ENCODE measurements at regions not wholly inside any gene's neighbourhood (a gene's known extent, or its start where the extent isn't known, plus 50 kb on each side); places are given as distances from the start of the nearest gene placed in this dataset.
"Not testable (repeated sequence)": the region's sequence is repeated elsewhere in the genome, so short reads cannot be mapped to it uniquely, and the experiment has no call there.

DNA sequence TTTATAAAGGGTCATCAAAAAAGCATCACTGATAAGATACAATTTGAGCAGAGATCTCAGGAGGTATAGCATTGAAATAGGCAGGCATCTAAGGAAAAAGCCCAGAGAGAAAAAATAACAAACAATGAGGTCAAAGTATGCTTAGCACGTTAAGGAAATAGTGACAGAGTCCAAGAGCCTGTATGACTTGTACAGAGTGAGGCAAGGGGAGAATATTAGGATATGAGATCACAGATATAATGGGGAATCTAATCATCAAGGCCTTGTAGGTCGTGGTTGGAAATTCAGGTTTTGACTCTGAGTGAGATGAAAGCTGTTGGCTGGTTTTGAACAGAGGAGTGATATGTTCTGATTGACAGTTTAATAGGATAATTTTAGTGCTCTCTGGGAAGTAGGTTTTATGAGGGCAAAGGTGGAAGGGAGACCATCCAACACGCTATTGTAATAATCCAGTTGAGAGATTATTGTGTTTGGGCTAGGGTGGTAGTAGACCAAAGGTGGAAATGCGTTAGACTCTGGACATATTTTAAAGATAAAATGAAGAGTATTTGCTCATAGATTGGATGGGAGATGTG, 644.6 kb upstream of the TMPRSS15 start:
- DNase-seq (ENCODE audit: low read depth, low spot score) = no peak

DNA sequence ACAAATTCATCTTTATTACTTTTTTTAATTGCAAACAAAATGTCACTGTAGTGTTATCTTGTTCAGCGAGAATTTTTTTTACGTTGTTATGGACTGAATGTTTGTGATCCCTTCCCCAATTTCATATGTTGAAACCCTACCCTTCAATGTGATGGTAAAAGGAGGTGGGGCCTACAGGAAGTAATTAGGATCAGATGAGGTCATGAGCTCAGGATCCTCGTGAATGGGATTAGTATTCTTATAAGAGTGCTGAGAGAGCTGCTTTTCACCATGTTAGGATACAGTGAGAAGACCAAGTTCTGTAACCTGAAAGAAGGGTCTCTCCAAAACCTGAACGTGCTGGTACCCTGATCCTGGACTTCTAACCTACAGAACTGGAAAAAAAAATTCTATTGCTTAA, 646.0 kb upstream of the TMPRSS15 start:
- no peak for DNase-seq (ENCODE audit: low read depth, low spot score)

DNA sequence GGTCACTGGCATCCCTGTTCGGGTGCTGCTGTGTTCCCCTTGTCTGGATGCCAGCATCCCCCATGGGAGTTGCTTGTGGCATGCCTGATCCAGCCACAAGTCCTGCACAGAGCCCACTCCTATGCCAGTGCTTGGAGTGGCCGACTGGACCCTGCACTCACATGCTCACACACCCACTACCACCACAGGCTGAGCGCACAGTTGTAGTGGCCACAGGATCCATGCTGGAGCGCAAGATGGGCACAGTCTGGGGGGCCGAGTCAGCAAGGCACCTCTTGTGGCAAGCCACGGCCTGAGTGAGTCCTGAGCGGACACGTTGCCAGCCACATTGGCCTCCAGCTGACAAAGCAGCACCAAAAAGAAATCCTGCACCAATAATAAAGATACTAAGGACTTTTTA, 661.6 kb upstream of the TMPRSS15 start:
- no peak for DNase-seq (ENCODE audit: low read depth, low spot score)

DNA sequence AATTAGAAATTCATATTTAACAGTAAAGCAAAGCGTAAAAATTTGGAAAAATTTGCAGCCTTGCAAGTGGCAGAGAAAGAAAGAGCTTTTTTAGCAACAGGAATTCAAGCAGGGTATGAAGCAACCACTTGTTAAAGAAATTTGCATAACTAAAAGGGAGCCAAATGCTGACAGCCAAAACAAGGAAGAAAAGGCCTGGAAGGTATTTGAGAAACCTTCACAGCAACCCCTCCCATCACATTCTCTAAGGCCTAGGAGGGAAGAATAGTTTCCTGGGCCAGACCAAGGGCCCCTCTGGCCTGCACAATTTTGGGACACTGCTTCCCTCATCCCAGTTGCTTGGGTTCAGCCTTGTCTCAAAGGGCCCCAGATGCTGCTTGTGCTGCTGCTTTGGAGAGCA, 672.4 kb upstream of the TMPRSS15 start:
- DNase-seq (ENCODE audit: low read depth, low spot score) = peak; percentile 69

DNA sequence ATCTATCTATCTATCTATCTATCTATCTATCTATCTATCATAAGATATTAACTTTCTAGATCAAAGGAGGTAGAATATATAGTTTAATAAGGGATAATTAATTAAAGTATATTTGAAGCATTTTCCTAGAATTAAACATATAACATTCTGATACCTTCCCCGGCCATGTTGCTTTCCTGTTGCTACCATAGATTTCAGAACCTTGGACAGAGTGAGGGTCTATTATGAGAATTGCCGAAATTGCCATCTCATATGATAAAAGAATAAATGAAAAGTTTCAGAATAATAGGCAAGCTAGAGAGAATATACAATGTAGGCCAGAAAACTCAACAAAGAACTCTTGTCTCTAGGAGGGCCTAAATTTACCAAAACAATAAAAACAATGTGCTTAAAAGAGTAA, 706.1 kb upstream of the TMPRSS15 start:
- DNase-seq (ENCODE audit: low read depth, low spot score) = no peak

DNA sequence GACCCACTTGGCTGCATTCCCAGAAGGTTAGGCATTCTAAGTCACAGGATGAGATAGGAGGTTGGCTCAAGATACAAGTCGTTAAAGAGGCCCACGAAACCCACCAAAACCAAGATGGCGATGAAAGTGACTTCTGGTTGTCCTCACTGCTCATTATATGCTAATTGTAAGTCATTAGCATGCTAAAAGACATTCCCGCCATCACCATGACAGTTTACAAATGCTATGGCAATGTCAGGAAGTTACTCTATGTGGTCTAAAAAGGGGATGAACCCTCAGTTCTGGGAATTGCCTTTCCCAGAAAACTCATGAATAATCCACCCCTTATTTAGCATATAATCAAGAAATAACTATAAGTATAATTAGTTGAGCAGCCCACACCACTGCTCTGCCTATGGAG, 715.7 kb upstream of the TMPRSS15 start:
- DNase-seq (ENCODE audit: low read depth, low spot score) = peak; percentile 17

DNA sequence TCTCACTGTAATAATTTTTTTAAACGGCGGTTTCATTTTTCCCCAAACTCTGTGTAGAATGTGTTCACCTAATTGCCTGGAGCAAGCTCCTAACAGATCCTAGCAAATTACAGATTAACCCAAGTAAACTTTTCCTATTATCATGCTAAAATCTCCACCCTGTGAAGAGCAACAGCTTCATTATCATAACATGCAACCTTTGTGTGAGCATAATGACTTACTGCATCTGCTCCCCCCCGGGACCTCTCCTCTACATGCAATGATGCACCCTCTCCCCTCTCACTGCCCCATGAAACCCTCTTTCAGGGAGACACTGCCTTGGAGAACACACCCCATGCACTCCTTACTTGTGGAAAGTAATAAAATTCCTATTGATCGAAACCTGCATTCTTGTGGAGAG, 717.0 kb upstream of the TMPRSS15 start:
- DNase-seq (ENCODE audit: low read depth, low spot score) = peak; percentile 49

DNA sequence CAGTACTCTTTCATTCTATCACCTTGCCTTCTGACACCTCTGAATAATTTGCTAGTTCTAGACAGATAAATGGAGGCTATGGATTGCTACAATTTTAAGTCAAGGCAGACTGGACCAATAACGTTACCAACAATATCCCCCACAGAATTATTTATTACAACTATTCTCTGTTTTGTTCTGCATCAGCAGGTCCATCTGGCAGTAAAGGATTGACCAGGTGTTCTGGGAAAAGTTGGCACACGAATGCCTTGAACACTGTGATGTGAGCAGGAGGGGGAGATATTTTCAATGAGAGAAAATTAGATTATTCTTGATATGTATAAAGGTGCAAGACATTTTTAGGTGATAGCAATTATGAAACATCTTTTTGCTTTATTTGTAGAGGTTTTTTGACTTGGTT, 718.8 kb upstream of the TMPRSS15 start:
- DNase-seq (ENCODE audit: low read depth, low spot score) = no peak

DNA sequence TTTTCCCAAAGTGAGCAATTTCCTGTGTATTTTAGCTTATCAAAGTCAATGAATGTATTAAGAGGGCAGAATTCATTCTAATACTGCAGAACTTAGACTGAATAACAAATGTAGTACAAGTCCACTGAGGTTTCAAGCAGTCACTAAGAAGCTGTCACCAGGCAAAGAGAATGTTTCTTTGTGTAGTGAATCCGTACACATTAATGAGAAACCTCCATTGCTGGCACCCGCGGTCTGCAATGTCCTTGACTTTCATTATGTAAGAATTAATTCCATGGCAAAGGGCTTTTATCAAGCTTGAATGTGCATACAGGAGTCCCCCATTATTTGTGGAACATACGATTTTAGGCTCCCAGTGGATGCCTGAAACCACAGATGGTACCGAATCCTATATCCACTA, 719.5 kb upstream of the TMPRSS15 start:
- DNase-seq (ENCODE audit: low read depth, low spot score) = no peak

DNA sequence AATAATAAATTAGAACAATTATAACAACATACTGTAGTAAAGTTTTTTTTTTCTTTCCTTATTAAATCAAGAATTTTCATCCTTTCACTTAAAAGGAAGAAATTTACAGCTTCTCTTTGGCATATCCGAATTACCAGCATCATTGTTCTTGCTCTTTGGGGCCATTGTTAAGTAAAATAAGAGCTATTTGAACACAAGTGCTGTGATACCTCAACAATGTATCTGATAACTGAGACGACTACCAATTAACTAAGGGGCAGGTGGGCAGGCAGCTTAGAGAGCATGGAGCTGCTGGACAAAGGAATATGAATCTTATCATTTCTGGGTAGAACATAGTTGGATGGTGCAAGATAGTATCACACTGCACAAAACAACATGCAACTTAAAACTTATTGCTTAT, 719.9 kb upstream of the TMPRSS15 start:
- no peak for DNase-seq (ENCODE audit: low read depth, low spot score)

DNA sequence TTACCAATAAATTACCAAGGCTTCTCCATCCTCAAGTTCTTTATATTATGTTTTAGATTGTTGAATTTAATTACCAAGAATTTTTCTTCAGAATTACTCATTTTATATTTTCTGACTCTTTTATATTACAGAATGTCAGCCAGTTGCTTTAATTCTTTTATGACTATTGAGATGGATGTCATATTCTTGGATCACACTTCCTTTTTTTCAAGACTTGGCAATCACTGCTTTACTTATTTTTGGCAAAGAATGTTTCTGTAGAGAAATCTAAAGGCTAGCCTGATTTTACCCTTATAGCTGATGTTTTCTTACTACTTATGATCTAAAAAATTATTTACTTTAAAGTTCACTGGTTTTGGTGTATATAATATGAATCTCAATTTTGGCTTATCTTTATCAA, 721.1 kb upstream of the TMPRSS15 start:
- DNase-seq (ENCODE audit: low read depth, low spot score) = no peak

DNA sequence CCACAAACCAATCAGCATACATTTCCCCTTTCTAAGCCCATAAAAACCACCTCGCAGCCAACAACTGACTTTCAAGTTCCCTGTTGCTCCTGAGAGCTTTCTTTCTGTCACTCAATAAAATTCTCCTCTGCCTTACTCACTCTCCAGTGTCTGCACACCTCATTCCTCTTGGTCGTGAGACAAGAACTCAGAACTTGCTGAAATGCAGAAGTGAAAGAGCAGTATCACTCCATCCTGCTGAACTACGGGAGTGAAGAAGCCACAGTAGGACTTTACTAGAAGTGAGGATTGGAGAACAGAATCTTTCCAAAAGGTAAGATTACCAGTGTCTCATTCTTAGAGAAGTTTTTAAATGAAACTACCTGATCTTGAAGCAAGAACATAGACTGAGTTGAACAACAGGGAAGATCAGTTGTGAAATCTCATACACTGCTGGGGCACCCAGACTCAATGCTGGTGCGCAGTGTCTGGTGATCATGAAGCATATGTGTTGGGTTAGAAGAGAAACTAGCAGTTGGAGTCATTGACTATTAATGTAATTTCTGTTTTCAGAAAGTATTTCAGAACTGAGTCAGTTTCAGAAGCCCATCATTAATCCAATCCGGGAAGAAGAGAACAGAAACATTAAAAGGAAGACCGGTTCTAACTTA, 726.9 kb upstream of the TMPRSS15 start:
- no peak for DNase-seq (ENCODE audit: low read depth, low spot score)

DNA sequence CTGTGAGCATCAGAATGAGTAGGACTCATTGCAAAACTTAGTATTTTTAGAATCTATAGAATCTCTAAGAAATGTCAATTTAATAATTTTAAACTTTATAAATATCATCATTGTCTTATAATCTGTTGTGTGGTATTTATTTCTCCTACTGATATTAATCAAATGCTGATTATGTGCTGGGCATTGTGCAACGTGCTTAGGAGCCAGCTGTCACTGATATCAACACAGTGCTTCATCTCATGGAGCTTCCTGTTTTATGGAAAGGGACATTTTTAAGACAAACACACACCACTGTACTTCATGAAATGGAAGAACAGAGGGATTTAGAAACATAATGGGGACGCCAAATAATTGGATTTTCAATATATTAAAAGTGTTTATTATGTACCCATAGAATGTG, 737.9 kb upstream of the TMPRSS15 start:
- DNase-seq (ENCODE audit: low read depth, low spot score) = no peak

DNA sequence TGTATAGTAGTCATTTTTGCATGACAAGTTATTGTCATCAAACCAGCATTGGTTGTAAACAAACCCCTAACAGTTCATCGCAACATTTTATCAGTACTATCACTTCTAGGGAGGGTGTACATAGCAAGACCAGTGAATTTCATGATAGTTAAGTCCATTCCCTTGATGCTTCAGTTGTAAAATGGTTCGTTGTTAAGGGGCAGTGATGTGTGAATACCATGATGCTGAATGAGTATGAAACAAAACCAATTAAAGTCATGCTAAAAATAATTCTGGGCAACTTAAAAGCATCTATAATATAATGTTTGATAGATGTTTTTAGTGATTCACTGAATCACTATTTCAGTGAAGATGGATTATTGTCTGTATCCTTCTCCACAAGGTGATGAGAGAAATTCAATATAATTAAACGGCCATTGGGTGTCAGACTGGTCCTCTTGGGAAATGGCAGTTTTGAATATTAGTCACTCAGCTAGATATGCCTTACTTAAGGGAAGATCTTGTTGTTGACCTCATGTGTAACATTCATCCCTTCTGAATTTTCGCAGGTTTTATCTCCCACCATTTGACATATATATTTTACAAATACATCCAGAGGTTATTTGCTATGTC, 742.2 kb upstream of the TMPRSS15 start:
- no peak for DNase-seq (ENCODE audit: low read depth, low spot score)

DNA sequence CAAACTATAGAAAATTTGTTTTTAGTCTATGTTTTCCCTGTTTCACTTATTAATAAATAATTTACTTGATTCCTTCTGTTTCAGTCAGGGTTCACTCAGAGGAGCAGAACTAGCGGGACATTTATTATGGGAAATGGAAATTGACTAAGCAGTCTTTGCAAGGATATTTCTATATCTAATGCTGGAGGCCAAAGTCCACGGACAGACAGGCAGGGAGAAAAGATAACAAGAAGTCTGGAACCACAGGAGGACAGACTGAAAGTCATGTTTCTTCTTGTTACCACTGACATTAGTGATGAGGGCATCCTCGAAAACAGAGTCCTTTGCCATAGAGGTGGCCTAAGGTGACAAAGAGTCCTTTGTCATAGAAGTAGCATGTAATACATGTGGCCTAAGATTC, 744.5 kb upstream of the TMPRSS15 start:
- DNase-seq (ENCODE audit: low read depth, low spot score) = no peak

DNA sequence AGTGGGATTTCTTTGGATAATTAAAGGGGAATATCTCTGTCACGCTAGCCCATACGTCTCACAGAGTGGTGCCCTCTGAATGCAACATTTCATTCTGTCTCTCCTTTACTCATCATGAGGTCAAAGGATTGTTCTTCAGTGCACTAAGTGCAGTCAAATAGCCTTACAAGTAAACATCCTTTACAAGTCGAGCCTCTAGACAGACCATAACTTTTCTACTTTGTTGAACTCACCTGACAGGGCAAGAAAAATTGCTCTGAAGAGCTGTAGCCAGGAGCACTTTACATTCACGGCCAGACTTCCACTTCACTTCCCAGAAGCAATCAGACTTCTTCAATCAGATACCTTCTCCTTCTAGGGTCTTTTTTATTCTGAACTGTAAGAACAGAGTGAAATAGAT, 768.0 kb upstream of the TMPRSS15 start:
- no peak for DNase-seq (ENCODE audit: low read depth, low spot score)

DNA sequence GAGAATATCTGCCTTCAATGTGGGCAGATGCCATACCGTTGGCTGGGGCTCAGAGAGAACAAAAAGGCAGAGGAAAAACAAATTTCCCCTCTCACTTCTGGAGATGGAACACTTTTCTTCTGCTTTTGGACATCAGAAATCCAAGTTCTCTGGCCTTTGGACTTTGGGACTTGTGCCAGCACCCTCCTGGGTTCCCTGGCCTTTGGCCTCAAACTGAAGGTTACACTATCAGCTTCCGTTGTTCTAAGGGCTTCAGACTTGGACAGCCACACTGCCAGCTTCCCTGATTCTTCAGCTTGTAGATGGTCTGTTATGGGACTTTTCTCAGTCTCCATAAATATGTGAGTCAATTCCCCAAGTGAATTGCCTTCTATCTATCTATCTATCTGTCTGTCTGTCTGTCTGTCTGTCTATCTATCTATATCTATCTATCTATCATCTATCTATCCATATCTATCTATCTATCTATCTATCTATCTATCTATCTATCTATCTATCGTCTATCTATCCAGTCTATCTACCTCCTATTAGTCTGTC, 778.1 kb upstream of the TMPRSS15 start:
- DNase-seq (ENCODE audit: low read depth, low spot score) = no peak

DNA sequence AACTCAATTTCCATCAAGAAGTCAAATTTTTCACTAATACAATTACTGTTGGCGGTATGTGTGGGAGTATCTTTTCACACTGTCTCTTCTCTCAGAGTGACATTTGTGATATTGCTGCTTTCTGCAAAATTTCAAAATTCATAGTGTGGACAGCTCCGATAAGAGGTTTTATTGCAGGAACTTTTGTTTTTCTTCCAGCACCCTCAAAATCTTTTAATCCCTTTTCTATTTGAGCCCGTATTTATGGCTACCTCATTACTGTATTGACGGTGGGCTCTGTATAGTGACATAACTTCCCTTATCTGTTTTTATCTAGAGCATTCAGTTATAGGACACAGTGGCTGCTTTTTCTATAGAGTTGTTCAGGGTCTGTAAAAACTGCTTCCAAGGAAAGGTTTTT, 794.4 kb upstream of the TMPRSS15 start:
- DNase-seq (ENCODE audit: low read depth, low spot score) = no peak

DNA sequence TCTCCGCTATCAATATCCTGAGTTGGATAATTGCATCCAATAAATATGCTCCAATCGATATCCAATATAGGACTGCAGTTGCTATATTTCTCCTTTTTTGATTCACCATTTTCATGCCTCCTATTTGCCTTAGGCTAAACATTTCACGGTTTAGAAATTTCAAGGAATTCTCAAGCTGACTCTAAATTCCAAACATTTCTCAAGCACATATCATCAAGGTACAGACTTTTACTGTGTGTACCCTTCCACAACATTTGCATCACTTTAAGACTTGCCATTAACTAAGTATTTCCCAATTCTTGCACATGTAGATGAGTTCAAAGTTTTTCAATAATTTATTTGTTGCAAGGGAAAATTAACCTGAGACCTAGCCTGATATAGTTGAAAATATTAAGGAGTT, 795.2 kb upstream of the TMPRSS15 start:
- no peak for DNase-seq (ENCODE audit: low read depth, low spot score)

DNA sequence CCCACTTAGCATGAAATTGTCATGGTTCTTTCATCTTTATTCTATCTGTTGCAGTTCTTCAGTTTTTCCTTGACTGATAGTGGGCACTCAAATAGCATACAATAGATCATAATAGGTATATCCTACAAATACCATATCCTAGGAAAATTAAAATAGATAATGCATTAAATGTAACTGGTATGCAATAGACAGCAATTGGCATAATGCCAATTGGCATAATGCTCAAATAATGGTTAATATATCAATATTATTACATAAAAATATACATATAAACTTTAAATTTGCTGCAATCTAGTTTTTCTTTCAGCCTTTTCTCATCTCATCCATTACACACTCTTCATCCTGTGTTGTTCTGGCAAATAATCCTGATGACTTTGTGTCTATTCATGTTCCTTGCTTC, 814.6 kb upstream of the TMPRSS15 start:
- no peak for DNase-seq (ENCODE audit: low read depth, low spot score)

DNA sequence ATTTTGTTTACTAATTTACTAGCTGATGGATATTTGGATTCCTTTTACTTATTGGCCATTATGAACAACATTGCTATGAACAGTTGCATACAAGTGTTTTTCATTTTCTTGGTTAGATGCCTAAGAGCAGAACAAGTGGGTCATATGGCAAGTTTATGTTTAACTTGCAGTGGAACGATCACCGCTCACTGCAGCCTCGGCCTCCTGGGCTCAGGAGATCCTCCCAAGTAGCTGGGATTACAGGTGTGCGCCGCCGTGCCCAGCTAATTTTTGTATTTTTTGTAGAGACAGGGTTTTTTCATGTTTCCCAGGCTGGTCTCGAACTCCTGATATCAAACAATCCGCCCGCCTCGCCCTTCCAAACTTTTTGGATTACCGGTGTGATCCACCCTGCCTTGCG, 820.5 kb upstream of the TMPRSS15 start:
- DNase-seq (ENCODE audit: low read depth, low spot score) = no peak

DNA sequence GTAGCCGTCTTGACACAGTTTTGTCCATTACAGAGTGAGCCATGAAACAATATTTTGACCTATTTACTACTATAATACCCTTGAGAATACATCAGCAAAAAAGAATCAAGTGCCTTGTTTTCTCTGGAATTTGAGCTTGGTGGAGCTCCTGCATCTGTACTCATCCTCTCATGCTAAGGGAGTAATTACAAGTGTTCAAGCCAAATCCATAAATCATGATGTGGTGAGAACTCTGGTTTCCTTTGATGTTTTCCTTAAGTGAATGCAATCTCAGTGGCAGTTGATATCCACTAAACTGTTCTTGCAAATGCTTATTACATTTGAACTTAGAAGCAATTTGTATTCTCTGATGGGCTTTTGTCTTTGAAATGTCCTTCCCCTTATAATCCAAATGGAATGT, 824.6 kb upstream of the TMPRSS15 start:
- no peak for DNase-seq (ENCODE audit: low read depth, low spot score)

DNA sequence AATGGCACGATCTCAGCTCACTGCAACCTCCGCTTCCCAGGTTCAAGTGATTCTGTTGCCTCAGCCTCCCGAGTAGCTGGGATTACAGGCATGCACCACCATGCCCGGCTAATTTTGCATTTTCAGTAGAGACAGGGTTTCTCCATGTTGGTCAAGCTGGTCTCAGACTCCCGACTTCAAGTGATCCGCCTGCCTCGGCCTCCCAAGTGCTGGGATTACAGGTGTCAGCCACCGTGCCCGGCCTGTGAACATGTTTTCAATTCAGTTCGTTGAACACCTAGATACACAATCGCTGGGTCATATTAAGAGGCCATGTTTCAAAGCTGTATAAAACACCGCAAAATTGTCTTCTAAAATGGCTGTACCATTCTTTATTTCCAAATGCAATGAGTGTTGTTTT, 830.3 kb upstream of the TMPRSS15 start:
- DNase-seq (ENCODE audit: low read depth, low spot score) = not testable (repeated sequence)

Data from ELF-1 (cell line).